GM12878 (cell line): ENCODE measurements at regions not wholly inside any gene's neighbourhood (a gene's known extent, or its start where the extent isn't known, plus 50 kb on each side); places are given as distances from the start of the nearest gene placed in this dataset.

Experiments used
- PML ChIP-seq: IDR thresholded peaks from 2 replicates; pipeline ENCODE4 v1.6.1; 2012; ENCODE audit warnings: low read length, inconsistent platforms
- TAF1 ChIP-seq: IDR thresholded peaks from 2 replicates; pipeline ENCODE4 v1.6.1; 2011; ENCODE audit warnings: mild to moderate bottlenecking, low read depth, low read length, borderline replicate concordance
- TF ChIP-seq, protein P1 (sequence below), 3 experiments: IDR thresholded peaks in 2 of 3; conservative IDR thresholded peaks in 1 of 3; 2 replicates each; pipeline ENCODE4 v1.5.1; 2011; ENCODE audit warnings: low read depth in 3 of 3, low read length in 3 of 3, mild to moderate bottlenecking in 3 of 3, control low read depth in 2 of 3, moderate library complexity in 2 of 3, inconsistent platforms in 1 of 3, mixed read lengths in 1 of 3; ENCODE audit not compliant: control insufficient read depth in 2 of 3, insufficient read depth in 1 of 3; ENCODE audit errors: extremely low read depth in 1 of 3

GRCh38 chr10:78436222-78436573 lies 402.5 kb downstream of the RPS24 start:
- TF ChIP-seq PML (no peak), TAF1 (no peak)
- TF ChIP-seq, protein P1, sequence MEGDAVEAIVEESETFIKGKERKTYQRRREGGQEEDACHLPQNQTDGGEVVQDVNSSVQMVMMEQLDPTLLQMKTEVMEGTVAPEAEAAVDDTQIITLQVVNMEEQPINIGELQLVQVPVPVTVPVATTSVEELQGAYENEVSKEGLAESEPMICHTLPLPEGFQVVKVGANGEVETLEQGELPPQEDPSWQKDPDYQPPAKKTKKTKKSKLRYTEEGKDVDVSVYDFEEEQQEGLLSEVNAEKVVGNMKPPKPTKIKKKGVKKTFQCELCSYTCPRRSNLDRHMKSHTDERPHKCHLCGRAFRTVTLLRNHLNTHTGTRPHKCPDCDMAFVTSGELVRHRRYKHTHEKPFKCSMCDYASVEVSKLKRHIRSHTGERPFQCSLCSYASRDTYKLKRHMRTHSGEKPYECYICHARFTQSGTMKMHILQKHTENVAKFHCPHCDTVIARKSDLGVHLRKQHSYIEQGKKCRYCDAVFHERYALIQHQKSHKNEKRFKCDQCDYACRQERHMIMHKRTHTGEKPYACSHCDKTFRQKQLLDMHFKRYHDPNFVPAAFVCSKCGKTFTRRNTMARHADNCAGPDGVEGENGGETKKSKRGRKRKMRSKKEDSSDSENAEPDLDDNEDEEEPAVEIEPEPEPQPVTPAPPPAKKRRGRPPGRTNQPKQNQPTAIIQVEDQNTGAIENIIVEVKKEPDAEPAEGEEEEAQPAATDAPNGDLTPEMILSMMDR (IDR thresholded peaks at IDR 0.05 in 2 of 3, conservative IDR thresholded peaks at IDR 0.05 in 1 of 3; ENCODE audit: control insufficient read depth in 2 of 3, extremely low read depth in 1 of 3, insufficient read depth in 1 of 3, low read depth in 3 of 3, low read length in 3 of 3) = no peak
